ENCODE measurements at regions not wholly inside any gene's neighbourhood (a gene's known extent, or its start where the extent isn't known, plus 50 kb on each side); places are given as distances from the start of the nearest gene placed in this dataset.

DNA sequence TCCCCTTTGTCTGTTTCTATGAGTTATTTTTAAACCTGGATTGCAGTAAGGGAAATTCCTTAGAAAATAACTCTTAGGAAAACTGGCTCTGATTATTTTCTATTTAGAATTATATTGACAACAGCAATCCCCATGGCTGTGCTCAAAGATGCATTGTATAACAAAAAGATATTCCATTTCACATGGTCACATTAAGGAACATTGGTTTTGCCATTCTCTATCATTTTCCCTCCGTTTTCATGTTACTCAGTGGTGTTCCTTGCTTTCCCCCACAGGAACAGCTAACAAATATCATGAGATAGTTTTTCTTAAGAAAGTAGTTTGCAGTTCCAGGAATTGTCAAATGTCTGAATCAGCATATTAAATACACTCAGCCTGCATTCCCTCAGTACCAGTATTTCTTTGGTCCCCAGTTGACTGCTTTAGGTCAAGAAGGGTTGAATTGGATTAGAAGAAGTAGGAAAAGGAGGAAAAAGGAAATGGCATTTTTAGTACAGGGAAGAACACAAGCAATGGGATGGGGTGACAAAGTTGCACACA, 436.7 kb downstream of the TNS3 start:
- no peak for DNase-seq

DNA sequence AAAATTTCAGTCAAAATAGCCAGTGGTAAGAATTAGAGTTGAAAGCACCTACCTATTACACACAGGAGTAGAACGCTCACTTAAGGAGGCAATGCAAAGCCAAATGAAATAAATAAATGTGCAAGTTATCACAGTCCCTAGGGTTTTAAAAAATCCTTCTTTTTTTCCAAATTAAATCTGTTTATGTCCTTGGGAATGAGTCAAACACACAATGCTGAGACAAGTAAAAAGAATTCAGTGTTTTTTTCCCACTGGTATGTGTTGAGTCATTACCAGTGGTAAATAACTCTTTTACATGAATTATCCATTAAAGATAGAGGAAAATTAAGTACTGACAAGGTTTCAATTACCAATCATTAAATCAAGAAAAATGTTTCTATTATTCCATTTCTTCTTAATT, 438.6 kb downstream of the TNS3 start:
- DNase-seq = no peak

DNA sequence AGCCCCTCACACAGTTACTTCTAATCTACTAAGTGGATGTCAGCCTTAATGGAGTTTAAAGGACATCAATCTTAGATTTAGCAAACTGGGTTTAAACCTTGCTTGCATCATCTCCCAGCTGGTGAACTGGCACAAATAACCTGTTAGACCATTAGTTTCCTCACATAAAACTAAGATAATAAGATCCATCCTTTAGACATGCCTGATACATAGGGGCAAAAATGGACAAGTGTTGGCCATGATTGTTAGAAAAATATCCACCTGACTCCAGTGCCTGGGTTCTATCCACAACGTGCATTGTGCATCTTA, 439.1 kb downstream of the TNS3 start:
- no peak for DNase-seq

DNA sequence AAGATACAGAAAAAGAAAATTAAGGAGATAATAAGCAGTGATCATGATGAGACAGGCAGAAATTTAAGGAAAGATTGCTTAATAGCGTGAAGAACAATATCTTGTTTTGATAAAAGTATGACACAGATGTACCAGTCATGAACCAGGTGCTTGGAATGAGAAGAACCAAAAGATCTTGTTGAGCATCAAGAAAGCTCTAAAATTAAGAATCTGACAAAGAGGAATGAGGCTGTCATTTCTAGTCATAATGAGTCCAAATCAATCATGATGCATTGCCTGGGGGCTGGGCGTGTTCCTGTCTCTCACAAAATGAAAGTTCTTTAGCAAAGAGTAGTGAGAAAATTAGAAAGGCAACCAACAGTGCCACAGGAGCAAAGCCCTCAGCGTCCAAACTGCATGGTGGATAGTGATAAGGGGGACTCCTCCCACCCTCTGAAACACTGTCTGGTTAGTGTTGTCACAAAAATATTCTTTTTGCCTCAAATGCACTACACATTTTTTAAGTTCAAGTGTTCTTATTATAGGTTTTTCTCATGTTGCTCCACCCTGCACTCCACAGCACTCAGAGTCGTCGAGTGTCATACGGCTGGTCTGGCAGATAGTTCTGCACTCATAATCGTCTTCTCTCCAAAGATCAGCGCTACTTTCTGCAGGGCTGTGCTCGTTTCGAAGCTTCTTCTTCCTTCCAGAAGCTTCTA, 439.6 kb downstream of the TNS3 start:
- DNase-seq = no peak

DNA sequence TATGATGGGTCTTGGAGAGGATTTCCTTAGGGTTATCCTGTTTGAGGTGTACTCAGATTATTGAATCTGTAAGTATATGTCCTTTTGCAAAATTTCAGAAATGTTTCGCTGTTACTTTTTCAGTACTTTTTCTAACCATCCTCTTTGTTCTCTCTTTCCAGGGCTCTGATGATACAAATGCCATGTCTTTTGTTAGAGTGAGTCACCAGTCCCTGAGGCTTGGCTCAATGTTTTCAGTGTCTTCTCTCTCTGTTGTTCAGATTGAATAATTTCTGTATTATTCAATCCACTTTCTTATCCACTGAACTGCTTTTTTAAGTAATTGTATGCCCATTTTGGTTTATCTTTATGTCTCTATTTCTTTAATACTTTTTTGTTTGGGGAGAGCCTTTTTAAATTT, 449.4 kb downstream of the TNS3 start:
- no peak for DNase-seq

DNA sequence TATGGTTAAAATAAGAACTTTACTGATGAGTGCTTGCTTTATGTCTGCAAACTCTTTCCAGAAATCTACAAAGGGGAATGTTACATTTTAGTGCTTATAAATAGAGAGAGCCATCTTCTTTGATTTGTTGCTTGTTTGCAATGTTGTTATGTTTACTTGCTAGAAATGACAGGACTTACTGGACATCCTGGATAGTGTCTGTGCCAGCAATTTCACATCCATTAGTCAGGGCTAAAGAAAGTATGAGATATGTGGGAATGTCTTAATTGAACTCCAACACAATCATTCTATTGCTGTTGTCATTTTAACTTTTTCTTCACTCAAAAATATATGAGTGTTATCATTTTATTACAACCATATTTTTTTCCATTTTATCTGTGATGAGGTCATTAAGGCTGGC, 453.2 kb downstream of the TNS3 start:
- DNase-seq = no peak

DNA sequence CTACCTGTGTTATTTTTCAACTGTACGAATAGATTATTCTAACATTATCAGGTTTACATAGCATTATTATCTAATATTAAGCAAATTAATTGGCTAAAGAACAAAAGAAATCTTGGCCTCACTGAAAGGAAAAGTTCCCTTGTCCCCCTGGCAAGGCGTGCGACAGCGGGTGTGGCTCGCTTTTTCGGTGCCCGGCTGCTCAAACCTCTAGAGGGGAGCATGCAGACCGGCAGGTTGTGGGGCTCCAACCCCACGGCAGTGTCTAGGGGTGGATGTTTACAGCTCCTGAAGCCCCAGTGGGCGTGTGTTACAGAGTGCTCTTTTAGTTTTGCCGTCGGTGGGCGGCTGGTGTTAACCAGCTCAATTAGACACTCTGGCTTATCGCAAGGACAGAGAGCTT, 456.4 kb downstream of the TNS3 start:
- DNase-seq = no peak

DNA sequence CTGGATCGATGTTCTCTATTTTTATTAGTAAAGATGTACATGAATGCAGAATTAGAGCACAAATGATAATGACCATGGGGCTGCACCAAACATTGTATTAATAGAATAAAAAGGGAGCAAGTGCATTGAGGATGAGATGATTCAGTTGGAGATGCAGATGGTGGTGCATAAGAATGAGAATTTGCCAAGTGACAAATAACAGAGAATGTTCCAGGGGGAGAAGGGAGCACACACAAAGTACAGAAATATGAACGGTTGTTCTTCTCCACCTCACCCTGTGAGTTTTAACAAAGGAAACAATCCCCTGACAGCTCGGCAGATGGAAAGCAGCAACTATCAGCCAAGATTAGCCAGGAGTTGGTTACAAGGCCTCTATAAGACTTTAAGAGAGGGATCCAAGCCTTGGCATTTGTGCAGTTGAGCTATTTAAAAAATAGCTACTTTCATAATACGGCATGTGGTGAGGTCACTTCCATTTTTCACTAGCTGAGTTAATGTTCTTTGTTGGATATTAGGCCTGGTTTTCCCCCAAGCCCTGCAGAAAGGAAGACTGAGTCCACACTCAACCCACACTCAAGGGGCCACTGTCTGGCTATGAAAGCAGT, 462.5 kb downstream of the TNS3 start:
- DNase-seq = no peak

DNA sequence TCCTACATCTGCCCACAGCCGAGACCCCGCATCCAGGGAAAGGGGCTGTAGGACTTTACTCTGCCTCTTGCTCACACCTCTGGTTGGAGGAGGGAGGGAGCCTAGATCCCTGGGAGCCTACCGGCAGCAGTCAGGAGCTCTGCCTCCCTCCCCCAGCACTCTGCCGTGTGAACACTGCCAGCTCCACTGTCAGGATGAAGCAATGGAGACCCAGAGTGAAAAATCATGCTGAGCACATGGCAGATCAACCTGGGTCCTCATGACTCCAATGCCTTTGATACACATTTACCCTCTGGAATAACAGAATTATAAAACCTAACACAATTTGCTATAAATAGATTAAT, 477.7 kb downstream of the TNS3 start:
- DNase-seq = peak; percentile 46

DNA sequence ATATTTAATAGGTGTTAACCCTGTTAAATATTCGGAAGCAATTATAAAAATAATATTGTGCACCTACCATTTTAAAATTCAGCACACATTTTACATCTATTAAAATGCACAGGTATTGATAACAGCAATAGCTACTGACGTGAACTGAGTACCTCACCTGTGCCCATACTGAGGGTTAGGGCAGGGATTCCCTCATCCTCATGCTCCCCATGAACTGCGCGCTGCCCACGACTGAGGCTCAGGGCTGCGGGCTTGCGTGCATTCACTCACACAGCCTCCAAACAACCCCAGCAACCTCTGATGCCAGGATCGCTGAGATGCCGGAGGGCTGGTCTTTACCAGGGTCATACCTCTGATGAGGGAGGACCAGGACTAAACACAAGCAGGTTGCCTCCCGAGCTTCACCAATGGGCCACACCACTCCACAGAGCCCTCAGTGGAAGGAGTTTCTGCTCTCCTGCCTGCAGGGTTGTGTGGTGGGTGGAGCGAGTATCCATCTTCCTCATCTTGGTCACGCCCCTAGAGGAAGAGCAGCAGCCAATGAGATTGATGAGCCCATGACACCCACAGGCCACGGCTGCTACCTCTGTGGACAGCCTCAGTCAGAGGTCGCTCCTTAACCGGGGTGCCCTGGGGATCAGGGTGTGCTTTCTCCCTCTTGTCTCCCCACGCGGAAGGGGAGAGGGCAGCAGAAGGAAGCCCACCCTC, 478.3 kb downstream of the TNS3 start:
- DNase-seq = peak; percentile 37

DNA sequence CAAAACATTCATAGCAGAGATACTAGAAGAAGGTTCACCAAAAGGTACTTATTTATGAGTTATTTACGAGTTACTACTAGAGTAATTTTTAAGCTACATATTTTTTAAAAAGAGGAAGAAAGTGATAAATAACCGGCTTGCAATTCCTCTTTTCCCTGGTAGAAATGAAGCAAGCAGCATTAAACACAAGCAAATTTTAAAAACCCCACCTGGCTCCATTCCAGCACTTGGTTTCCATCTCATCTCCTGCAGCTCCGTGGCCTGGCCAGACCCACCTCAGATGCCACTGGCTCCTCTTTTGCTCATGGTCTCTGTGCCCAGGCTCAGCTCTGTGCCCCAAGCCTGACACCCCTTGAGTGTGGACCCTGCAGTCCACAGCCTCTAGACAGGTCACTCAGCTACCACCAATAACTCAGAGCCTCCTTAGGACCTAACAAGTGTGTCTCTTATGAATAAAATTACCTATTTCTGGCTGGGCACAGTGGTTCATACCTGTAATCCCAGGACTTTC, 479.5 kb downstream of the TNS3 start:
- peak; percentile 19 for DNase-seq

DNA sequence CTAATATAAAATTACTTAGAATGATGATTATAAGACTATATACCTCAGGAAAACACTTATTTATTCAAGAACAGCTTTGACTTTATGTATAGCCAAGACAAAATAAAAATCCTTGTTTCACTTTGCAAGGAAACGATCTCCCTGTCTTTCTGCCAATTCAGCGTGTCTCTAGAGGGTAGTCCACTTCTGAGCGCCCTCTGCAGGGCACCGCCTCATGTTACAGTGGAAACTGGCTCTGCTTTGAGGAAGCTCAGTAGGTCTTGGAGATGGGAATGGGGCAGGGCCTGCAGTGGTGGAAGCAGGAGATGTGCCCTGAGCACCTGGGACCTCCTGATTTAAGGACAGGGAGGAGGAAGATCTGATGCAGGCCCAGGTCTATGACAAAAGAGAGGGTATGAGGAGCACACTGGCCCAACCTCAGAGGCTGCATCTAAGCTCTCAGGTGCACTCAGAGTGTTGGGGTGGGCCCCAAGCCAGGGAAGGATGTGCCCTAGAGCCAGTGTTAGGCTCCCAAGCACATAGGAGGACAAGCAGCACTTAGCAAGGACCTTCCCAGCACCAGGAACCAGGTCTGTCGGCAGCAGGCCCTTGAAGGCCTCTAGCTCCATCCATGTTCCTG, 481.0 kb downstream of the TNS3 start:
- peak; percentile 83 for DNase-seq

DNA sequence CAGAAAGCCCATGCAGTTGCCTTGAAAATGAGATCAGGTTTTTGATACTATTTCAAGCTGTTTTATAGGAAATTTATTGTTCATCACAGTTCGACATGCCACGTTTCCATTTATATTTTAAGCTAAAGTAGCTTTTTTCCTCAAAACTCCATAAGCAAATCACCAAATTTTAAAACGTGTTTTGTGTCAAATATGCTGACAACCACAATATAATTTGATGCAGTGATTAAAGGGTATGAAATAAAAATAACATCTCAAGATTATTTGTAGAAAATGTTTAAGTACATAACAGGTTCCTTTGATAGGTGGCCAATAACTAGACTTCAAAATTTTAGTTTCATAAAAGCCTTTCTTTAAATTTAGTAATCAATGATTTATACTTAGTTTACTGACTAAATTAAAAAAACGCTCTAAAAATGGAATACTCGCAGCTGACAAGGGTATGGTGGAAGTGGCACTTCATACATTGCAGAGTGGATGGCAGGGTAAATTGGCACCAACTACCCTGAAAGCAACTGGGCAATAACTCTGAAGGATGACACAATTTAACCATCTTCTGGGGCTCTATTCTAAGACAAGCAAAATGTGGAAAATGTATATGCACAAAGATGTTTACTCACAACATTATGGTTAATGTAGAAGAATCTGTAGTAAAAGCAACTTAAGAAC, 481.6 kb downstream of the TNS3 start:
- no peak for DNase-seq

DNA sequence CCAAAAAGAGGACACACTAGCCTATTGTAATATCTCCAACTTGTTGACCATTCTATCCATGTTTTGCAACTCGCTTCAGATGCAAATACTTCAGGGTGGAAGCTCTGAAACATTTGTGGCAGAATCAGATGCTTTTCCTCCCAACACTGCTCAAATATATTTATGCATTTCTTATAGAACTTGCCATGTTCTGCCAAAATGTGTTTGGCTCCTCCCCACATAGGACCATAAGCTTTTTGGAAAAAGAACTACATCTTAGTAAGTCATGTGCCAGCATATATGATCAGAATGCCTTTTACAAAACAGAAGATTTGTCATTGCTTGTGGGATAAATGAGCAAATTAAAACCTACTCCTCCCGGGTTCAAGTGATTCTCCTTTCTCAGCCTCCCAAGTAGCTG, 484.5 kb downstream of the TNS3 start:
- no peak for DNase-seq

DNA sequence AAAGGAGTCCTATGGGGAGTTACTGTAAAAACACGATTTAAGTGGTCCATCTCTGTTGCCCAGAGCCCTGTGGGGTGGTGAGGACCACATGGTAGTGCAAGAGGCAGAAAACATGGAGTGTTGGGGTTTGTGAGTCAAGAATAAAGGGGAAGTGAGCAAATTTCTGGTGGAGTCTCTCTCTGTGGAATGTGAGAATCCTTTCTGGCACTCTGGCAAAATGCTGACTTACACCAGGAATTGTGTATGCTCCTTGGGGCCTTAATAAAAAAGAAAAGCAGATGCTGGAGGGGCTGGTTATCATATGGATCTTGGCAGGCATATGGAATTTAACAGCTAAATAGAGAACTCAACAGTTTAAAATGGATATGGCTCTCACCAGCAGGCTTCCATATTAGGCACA, 486.0 kb downstream of the TNS3 start:
- no peak for DNase-seq

DNA sequence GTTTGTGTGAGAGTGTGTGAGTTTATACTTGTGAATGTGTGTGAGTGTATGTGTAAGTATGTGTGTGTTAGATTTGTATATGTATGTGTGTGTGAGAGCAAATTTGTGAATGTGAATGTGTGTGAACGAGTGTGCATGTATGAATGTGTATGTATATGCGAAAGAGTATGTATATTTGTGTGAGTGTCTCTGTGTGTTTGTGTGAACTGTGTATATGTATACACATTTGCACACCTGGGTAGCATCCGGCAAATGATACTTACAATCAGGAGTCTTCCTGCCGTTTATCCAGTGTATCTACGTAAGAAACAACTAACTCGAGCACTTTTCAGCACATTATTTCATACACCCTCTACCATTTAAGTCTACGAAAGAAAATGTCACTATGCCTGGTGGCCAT, 487.4 kb downstream of the TNS3 start:
- DNase-seq = no peak

DNA sequence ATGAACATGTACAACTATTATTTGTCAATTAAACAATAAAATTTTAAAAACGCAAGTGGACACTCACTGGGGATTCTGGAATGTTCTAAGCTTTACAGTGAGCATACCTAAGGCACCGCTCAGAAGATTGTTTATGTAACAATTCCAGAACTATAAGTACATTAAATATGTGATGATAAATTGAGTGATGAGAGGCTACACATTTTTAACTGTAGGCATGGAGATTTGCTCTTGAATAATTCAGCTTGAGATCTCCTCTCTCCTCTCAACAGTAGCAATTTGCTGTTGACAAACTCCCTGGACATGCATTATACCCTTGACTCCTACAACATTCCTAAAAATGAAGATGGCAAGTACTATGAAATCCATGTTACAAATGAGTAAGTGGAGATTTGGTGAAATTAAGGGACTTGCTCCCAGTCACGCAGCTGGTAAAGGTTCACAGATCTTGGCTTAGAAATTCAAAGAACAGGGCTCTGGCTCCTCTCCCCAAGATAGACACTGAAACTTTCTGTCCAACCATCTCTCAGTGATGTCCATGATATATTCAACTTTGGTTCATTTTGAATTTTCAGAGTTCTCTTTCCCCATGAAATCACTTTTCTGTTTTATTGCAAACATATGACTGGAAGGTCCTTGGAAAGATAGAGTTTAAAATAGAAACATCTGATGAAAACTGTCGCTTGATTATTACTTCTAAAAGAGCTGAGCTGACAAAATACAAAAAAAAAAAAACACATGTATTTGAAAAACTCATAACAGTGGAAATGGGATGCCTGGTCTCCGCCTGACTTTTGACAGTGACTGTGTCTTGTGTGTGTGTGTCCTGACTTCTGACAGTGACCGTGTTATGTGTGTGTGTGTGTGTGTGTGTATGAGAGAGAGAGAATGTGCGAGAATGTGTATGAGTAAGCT, 488.3 kb downstream of the TNS3 start:
- DNase-seq = peak; percentile 32

DNA sequence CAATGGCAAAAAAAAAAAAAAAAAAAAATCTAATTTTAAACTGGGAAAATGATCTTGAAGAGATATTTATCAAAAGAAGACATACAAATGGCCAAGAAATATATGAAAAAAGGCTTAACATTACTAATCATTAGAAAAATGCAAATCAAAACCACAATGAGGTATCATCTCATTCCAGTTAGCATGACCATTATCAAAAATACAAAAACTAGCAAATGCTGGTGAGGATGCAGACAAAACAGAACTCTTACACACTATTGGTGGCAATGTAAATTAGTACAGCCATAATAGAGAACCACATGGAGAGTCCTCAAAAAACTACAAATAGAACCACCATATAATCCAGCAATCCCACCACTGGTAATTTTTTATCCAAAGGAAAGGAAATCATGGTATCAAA, 489.6 kb downstream of the TNS3 start:
- DNase-seq = no peak

DNA sequence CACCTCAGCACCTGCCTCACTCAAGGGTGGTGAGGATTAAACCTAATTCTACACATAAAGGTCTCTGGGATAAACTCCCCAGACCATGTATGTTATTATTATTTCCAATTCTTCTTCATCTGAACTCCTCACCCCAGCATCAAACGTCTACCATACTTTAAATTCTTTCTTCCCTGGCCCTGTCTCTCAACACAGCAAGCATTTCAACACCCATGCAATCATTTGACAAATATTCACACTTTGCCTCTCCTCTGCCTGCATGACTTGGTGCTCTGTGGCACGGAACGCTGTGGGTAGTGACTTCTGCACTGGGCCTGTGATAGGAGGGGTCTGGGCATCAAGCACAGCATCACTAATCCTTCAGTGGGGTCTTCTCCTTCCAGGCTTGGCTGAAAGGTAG, 490.8 kb downstream of the TNS3 start:
- peak; percentile 28 for DNase-seq

DNA sequence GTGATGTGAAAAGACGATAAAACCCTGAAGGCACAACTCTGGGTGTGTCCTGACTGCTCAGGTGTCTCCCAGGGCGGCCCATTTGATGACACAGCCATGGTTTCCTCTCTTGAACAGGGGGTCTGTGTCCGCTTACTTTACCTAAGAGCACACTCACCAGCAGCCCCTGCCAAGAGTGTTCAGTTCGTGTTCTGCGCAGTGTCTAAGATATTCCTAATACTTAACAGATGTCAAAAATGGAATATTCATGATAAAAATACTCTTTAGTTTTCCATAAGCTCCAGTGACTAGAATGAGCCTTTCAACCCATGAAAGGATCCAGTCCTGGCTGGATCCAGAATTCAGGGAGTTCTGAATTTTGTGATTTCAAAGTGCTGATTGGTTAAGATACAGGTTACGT, 492.4 kb downstream of the TNS3 start:
- DNase-seq = peak; percentile 22

DNA sequence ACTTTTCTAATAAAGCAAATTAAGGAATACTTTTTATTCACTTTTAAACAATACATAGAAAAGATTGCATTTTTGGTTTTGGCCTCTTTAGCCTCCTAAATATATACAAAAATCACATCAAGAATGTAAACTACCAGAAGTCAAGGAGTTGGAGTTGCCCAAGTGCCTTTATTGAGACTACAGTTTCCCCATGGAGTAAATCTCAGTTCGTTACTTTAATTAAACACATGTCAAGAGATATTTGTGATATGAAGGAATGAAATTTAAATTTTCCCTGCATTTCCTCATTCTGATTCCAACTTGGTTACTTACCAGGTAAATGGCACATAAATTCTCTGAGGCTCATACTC, 492.9 kb downstream of the TNS3 start:
- no peak for DNase-seq

Measured in islet precursor cell (in vitro differentiated cells).